OCI-LY7 (cell line): ENCODE measurements at regions not wholly inside any gene's neighbourhood (a gene's known extent, or its start where the extent isn't known, plus 50 kb on each side); places are given as distances from the start of the nearest gene placed in this dataset.

ENCODE experiments used
- BruUV-seq: library from RNA; stranded (reverse); fragments of 400-500 nt; replicated peaks from 2 replicates; lab custom pipeline; 2021; lab: Mats Ljungman, UMichigan
- CTCF ChIA-PET: fragments of 300-600 bp; sonication (Branson Sonifier 250); formaldehyde crosslinking; loops from one replicate; lab custom pipeline; 2022; ENCODE audit warnings: antibody characterized with exemption; ENCODE audit not compliant: unreplicated experiment; lab: Charles Lee
- POLR2A ChIA-PET: fragments of 300-600 bp; sonication (Branson Sonifier 250); formaldehyde crosslinking; loops from one replicate; lab custom pipeline; 2022; ENCODE audit warnings: antibody characterized with exemption; lab: Charles Lee
- DNase-seq: peaks from one replicate; pipeline ENCODE4 v3.0.0-alpha.2; 2015; ENCODE audit warnings: low spot score
- H2AFZ ChIP-seq: fragments of 200-600 bp; sonication (generic), shearing (Covaris generic); 2 replicates; pipeline ENCODE4 v1.6.1; 2014; ENCODE audit warnings: mild to moderate bottlenecking, antibody characterized with exemption, low read length, moderate library complexity
- H3K27ac ChIP-seq: fragments of 200-600 bp; sonication (generic); 2 replicates; pipeline ENCODE4 v1.5.1; 2014; ENCODE audit warnings: mixed run types, low read depth, mild to moderate bottlenecking, moderate library complexity, low read length, inconsistent platforms; ENCODE audit not compliant: poor library complexity, severe bottlenecking
- H3K36me3 ChIP-seq: fragments of 200-600 bp; sonication (generic); 2 replicates; pipeline ENCODE4 v1.6.1; 2014; ENCODE audit warnings: mild to moderate bottlenecking, antibody characterized with exemption, low read length, moderate library complexity, mixed read lengths; ENCODE audit not compliant: insufficient read depth
- H3K4me1 ChIP-seq: fragments of 200-600 bp; sonication (generic); 2 replicates; pipeline ENCODE4 v1.5.1; 2014; ENCODE audit warnings: mild to moderate bottlenecking, low read length; ENCODE audit not compliant: insufficient read depth, poor library complexity, severe bottlenecking
- H3K4me2 ChIP-seq: fragments of 200-600 bp; sonication (generic); 2 replicates; pipeline ENCODE4 v1.6.1; 2014; ENCODE audit warnings: mild to moderate bottlenecking, low read length
- H3K4me3 ChIP-seq: fragments of 200-600 bp; sonication (generic); 2 replicates; pipeline ENCODE4 v1.5.1; 2014; ENCODE audit warnings: mild to moderate bottlenecking, low read depth, low read length; ENCODE audit not compliant: poor library complexity, severe bottlenecking
- H3K79me2 ChIP-seq: fragments of 200-600 bp; sonication (generic); 2 replicates; pipeline ENCODE4 v1.6.1; 2016; ENCODE audit warnings: low read depth, mild to moderate bottlenecking, low read length, moderate library complexity, mixed read lengths; ENCODE audit not compliant: insufficient read depth
- H3K9me2 ChIP-seq: fragments of 200-600 bp; sonication (generic); 2 replicates; pipeline ENCODE4 v1.6.1; 2016; ENCODE audit warnings: mild to moderate bottlenecking, low read length, mixed read lengths; ENCODE audit not compliant: insufficient read depth
- H3K9me3 ChIP-seq: fragments of 200-600 bp; sonication (generic); 2 replicates; pipeline ENCODE4 v1.6.1; 2014; ENCODE audit warnings: mild to moderate bottlenecking, mixed run types, low read length, mixed read lengths
- H4K20me1 ChIP-seq: fragments of 200-600 bp; sonication (generic); 2 replicates; pipeline ENCODE4 v1.6.1; 2014; ENCODE audit warnings: mild to moderate bottlenecking, antibody characterized with exemption, low read length, moderate library complexity, mixed read lengths; ENCODE audit not compliant: insufficient read depth
- EZH2phosphoT487 ChIP-seq: fragments of 200-600 bp; sonication (generic); IDR thresholded peaks from 2 replicates; pipeline ENCODE4 v1.6.1; 2018; ENCODE audit warnings: low read depth, borderline replicate concordance, mild to moderate bottlenecking, mixed run types, antibody characterized with exemption, low read length, moderate library complexity, mixed read lengths
- intact Hi-C: fragments of 100-400 bp; cut with micrococcal nuclease; formaldehyde crosslinking; loops from one replicate; pipeline ENCODE4 v1.10.0; 2022; ENCODE audit not compliant: unreplicated experiment
- TF ChIP-seq, protein P1 (sequence below): fragments of 200-600 bp; sonication (generic); conservative IDR thresholded peaks from 2 replicates; pipeline ENCODE4 v1.5.1; 2014; ENCODE audit warnings: mild to moderate bottlenecking, antibody characterized with exemption, low read length, moderate library complexity, mixed read lengths

GRCh38 chr21:16087523-16087922 is 357.7 kb downstream of the USP25 start:
- Histone ChIP-seq H3K9me3 (no peaks in the 10 kb centered on the region), H3K36me3 (no peaks in the 10 kb centered on the region), H3K4me1 (no peaks in the 10 kb centered on the region), H2AFZ (no peak overlapping the region), H3K9me2 (no peaks in the 10 kb centered on the region), H3K4me2 (no peak overlapping the region), H4K20me1 (no peaks in the 10 kb centered on the region), H3K27ac (no peak overlapping the region), H3K79me2 (no peaks in the 10 kb centered on the region), H3K4me3 (no peak overlapping the region)
- POLR2A ChIA-PET: no interaction called here
- TF ChIP-seq, protein P1, sequence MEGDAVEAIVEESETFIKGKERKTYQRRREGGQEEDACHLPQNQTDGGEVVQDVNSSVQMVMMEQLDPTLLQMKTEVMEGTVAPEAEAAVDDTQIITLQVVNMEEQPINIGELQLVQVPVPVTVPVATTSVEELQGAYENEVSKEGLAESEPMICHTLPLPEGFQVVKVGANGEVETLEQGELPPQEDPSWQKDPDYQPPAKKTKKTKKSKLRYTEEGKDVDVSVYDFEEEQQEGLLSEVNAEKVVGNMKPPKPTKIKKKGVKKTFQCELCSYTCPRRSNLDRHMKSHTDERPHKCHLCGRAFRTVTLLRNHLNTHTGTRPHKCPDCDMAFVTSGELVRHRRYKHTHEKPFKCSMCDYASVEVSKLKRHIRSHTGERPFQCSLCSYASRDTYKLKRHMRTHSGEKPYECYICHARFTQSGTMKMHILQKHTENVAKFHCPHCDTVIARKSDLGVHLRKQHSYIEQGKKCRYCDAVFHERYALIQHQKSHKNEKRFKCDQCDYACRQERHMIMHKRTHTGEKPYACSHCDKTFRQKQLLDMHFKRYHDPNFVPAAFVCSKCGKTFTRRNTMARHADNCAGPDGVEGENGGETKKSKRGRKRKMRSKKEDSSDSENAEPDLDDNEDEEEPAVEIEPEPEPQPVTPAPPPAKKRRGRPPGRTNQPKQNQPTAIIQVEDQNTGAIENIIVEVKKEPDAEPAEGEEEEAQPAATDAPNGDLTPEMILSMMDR: no peak
- TF ChIP-seq EZH2phosphoT487: no peak
- DNase-seq: no peak
- intact Hi-C loops: no loop called here
- no TSS peak for BruUV-seq
- CTCF ChIA-PET: no interaction called here

DNA sequence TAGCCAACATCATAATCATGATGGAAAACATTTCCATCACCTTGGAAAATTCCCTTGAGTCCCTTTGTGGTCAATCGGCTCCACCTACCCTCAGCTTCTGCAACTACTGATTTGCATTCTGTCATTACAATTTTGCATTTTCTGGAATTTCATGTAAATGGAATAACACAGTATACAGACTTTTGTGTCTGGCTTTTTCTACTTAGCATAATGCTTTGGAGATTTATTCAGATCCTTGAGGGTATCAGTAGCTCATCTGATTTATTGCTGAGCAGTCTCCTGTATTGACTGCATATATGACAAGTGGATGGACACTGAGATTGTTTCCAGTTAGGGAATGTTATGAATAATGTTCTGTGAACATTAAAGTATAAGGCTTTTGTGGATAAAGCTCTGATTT is 358.3 kb downstream of the USP25 start:
- H3K4me2 ChIP-seq: no peak overlapping the region
- no peak for DNase-seq
- CTCF ChIA-PET: no interaction called here
- no peaks in the 10 kb centered on the region for H3K4me1 ChIP-seq
- no peaks in the 10 kb centered on the region for H3K9me2 ChIP-seq
- no TSS peak for BruUV-seq
- no peaks in the 10 kb centered on the region for H3K9me3 ChIP-seq
- intact Hi-C loops: no loop called here
- no peaks in the 10 kb centered on the region for H3K79me2 ChIP-seq
- no peaks in the 10 kb centered on the region for H4K20me1 ChIP-seq
- POLR2A ChIA-PET: interaction anchor here (0.7 kb wide), 1 partner anchor 22 kb away, joined by 3 read pairs; no protein-coding TSS in a partner anchor
- no peak for TF ChIP-seq EZH2phosphoT487
- TF ChIP-seq, protein P1: no peak
- no peak overlapping the region for H3K4me3 ChIP-seq
- no peak overlapping the region for H2AFZ ChIP-seq
- H3K36me3 ChIP-seq: no peaks in the 10 kb centered on the region
- H3K27ac ChIP-seq: no peak overlapping the region

DNA sequence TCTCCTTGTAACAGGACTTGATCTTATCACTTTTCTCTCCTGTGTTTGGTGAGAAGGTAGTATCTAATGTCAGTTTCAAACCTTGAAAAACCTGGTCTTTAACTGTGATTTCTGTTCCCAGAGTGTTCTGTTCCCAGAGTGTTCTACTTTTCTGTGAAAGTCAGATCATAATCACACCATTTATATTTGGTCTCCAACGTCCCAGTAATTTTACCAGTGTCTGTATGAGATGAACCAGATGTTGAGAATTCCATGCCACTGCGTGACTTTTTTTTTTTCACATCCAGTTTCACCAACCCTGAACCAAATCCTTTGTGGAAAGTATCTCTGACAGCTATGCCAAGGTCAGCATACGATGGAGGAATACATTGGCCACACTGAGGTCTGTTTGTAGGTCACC is 365.2 kb downstream of the USP25 start:
- no TSS peak for BruUV-seq
- Histone ChIP-seq H3K4me3 (no peak overlapping the region), H3K9me3 (no peaks in the 10 kb centered on the region), H3K4me2 (no peak overlapping the region), H3K9me2 (no peaks in the 10 kb centered on the region), H3K79me2 (no peaks in the 10 kb centered on the region), H3K36me3 (no peaks in the 10 kb centered on the region), H4K20me1 (no peaks in the 10 kb centered on the region), H2AFZ (no peak overlapping the region), H3K27ac (no peak overlapping the region), H3K4me1 (no peaks in the 10 kb centered on the region)
- TF ChIP-seq, protein P1: no peak
- no peak for TF ChIP-seq EZH2phosphoT487
- POLR2A ChIA-PET: interaction anchor here (1.1 kb wide), 1 partner anchor 21 kb away, joined by 3 read pairs; no protein-coding TSS in a partner anchor
- intact Hi-C loops: no loop called here
- CTCF ChIA-PET: no interaction called here
- no peak for DNase-seq
